Heart left ventricle (tissue), 16 donors: ENCODE measurements at regions not wholly inside any gene's neighbourhood (a gene's known extent, or its start where the extent isn't known, plus 50 kb on each side); places are given as distances from the start of the nearest gene placed in this dataset.

Experiments
- ATAC-seq, 4 donors: fragments of 200-7000 bp; cut with Tn5 transposase; one replicate each; pipeline ENCODE4 v1.9.1; 2020 to 2022; ENCODE audit warnings: moderate library complexity in 4 of 4, mild to moderate bottlenecking in 3 of 4, moderate number of reproducible peaks in 1 of 4
- DNase-seq, 5 donors: peaks; one replicate each; pipeline ENCODE4 v3.0.0-alpha.2; 2020
- H3K27ac ChIP-seq, 12 donors: fragments of 200-600 bp; sonication (generic) in 4 of 12; one replicate each; pipeline versions ENCODE4 v1.5.0 to v1.8.0; 2016 to 2022; ENCODE audit warnings: mild to moderate bottlenecking in 2 of 12
- H3K27me3 ChIP-seq, 9 donors: fragments of 200-600 bp; sonication (generic) in 2 of 9; one replicate each; pipeline versions ENCODE4 v1.5.1 to v1.8.0; 2016 to 2022; ENCODE audit warnings: mild to moderate bottlenecking in 3 of 9
- H3K36me3 ChIP-seq, 9 donors: fragments of 200-600 bp; sonication (generic) in 2 of 9; one replicate each; pipeline versions ENCODE4 v1.5.0 to v1.8.0; 2018 to 2022; ENCODE audit warnings: mild to moderate bottlenecking in 2 of 9
- H3K4me1 ChIP-seq, 12 donors: fragments of 200-600 bp; sonication (generic) in 4 of 12; one replicate each; pipeline versions ENCODE4 v1.5.0 to v1.8.0; 2016 to 2022; ENCODE audit warnings: mild to moderate bottlenecking in 3 of 12
- H3K4me3 ChIP-seq, 12 donors: fragments of 200-600 bp; sonication (generic) in 4 of 12; one replicate each; pipeline versions ENCODE4 v1.5.0 to v1.8.0; 2017 to 2022; ENCODE audit warnings: mild to moderate bottlenecking in 9 of 12, moderate library complexity in 4 of 12
- H3K9me3 ChIP-seq, 12 donors: fragments of 200-600 bp; sonication (generic) in 4 of 12; one replicate each; pipeline versions ENCODE4 v1.5.0 to v1.8.0; 2016 to 2022; ENCODE audit warnings: mild to moderate bottlenecking in 1 of 12
- POLR2A ChIP-seq, 2 donors: fragments of 450-650 bp; IDR thresholded peaks; one replicate each; pipeline ENCODE4 v1.6.1; 2017; ENCODE audit warnings: antibody characterized with exemption in 2 of 2, mild to moderate bottlenecking in 2 of 2, moderate library complexity in 2 of 2
- WGBS, 4 donors: extraction: QIAGEN DNeasy Blood & Tissue Kit in 2 of 4; methylation state at CpG; one replicate each; pipeline versions ENCODE4 v1.1.5 to v1.1.7; 2013 to 2018; 5-methylcytosine and 5-hydroxymethylcytosine counted together
- intact Hi-C, 10 donors: fragments of 100-400 bp; cut with DNase I; formaldehyde crosslinking; loops; one replicate each; pipeline versions ENCODE4 v1.11.1 to v1.14.2; 2022
- TF ChIP-seq, protein P1 (sequence below), 12 donors: fragments of 200-600 bp; sonication (generic) in 4 of 12; IDR thresholded peaks; one replicate each; pipeline versions ENCODE4 v1.5.0 to v1.8.0; 2018 to 2022; ENCODE audit warnings: antibody characterized with exemption in 12 of 12, mild to moderate bottlenecking in 5 of 12
- donor health status: ischemic (EF 13 %, LVEDD 7.1; RV severe dilation, severe dysfunction).
- donor health status: healthy with polysubstance abuse.
- donor health status: DM: no; HTN: yes; CAD: no.
- donor health status: DM: no; HTN: no; CAD: no.
- donor health status: ischemic (EF 25% LVEDD 6.9; RV normal size, moderate dysfunction).
- donor health status: ischemic (EF 25% LVEDD 5.7; RV mildly dilated, moderate dysfunction).
- donor health status: healthy.
- donor health status: DM: yes; HTN: yes; CAD: no.
- donor health status: ischemic (EF 35%, LVEDD 5.7; RV mildly dilated, moderate dysfunction).
- donor health status: nonischemic (EF 11% LVEDD 7.7; RV severe dilation, severe dysfunction).
- donor health status: DM: yes; HTN: yes; CAD: no.
- donor health status: PGD.
- donor health status: ischemic (EF 29% LVEDD 5.4; RV normal size, mild dysfunction).
- donor health status: nonischemic (EF 23%, LVEDD 6.1; RV moderate dilation, normal function).

DNA sequence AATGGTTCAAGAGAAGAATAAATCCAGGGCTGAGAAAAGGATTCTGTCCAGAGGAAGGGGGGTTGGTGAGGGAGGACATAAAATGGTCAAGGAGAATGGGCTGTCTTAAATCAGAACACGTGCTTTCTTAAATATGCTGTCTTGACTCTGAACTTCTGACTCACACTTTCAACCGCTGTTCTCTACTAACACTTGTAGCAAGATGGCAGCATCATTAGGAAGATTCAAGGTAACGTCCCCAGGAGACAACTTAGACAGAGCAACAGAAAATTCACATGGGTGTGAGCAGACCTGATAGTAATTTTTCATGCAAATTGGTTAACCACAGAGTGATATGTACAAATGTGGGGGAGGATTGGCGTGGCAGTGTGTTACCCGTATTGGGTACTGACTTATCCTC lies 126.8 kb upstream of the GALNT17 start:
- H3K36me3 ChIP-seq: no peaks in the 10 kb centered on the region
- DNase-seq: no peak
- no peak overlapping the region for H3K27ac ChIP-seq
- no peaks in the 10 kb centered on the region for H3K4me1 ChIP-seq
- ATAC-seq: no peak
- intact Hi-C loops: no loop called here
- WGBS, 4 donors: 63 to 69% (median 68%) methylated on average over 5 of the region's 5 CpGs
- H3K9me3 ChIP-seq: peaks cover 0 to 8% (median 0%) of the 10 kb centered on the region in 12 donors
- no peaks in the 10 kb centered on the region for H3K27me3 ChIP-seq
- no peak overlapping the region for H3K4me3 ChIP-seq
- TF ChIP-seq, protein P1, sequence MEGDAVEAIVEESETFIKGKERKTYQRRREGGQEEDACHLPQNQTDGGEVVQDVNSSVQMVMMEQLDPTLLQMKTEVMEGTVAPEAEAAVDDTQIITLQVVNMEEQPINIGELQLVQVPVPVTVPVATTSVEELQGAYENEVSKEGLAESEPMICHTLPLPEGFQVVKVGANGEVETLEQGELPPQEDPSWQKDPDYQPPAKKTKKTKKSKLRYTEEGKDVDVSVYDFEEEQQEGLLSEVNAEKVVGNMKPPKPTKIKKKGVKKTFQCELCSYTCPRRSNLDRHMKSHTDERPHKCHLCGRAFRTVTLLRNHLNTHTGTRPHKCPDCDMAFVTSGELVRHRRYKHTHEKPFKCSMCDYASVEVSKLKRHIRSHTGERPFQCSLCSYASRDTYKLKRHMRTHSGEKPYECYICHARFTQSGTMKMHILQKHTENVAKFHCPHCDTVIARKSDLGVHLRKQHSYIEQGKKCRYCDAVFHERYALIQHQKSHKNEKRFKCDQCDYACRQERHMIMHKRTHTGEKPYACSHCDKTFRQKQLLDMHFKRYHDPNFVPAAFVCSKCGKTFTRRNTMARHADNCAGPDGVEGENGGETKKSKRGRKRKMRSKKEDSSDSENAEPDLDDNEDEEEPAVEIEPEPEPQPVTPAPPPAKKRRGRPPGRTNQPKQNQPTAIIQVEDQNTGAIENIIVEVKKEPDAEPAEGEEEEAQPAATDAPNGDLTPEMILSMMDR (IDR thresholded peaks at IDR 0.05): no peak
- TF ChIP-seq POLR2A (IDR thresholded peaks at IDR 0.05): no peak

DNA sequence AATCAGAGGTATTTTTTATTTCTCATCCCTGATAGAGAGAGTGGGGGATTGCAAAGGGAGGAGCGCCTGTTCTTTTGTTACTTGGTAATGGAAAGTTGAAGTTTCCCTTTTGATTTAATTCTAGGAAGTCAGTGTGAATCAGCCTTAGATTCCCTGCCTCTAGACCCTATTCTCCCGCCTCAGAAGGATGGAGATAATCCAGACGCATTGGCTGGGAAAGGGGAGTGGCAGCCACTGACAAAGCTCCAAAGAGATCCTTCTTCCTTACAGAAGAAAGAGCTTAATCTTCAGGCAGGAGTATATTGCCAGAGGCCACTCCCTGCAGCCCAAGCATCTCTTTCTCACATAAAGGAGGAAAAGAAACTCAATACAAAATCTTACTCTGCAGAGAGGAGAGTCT lies 122.3 kb upstream of the GALNT17 start:
- H3K4me1 ChIP-seq: no peaks in the 10 kb centered on the region
- TF ChIP-seq, protein P1 (IDR thresholded peaks at IDR 0.05): no peak
- no peak for TF ChIP-seq POLR2A (IDR thresholded peaks at IDR 0.05)
- no peaks in the 10 kb centered on the region for H3K36me3 ChIP-seq
- DNase-seq: no peak
- intact Hi-C loops: no loop called here
- WGBS, 4 donors: 59 to 68% (median 64%) methylated on average over 3 of the region's 3 CpGs
- H3K27me3 ChIP-seq: peaks cover 0 to 8% (median 0%) of the 10 kb centered on the region in 9 donors
- ATAC-seq: no peak
- no peak overlapping the region for H3K27ac ChIP-seq
- peaks cover 0 to under 1% (median 0%) of the 10 kb centered on the region in 12 donors for H3K9me3 ChIP-seq
- no peak overlapping the region for H3K4me3 ChIP-seq

- DNase-seq: peak in 4 of 5 donors; percentile 10 to 48 (median 42)
- ATAC-seq: peak; percentile 27 to 80 (median 56)
- WGBS, 4 donors: 67 to 72% (median 69%) methylated on average over 17 of the region's 17 CpGs
- H3K4me1 ChIP-seq: no peaks in the 10 kb centered on the region
- no peaks in the 10 kb centered on the region for H3K36me3 ChIP-seq
- H3K4me3 ChIP-seq: no peak overlapping the region
- H3K27ac ChIP-seq: no peak overlapping the region
- TF ChIP-seq POLR2A (IDR thresholded peaks at IDR 0.05): no peak
- TF ChIP-seq, protein P1 (IDR thresholded peaks at IDR 0.05): no peak
- H3K27me3 ChIP-seq: peaks cover 0 to 8% (median 0%) of the 10 kb centered on the region in 9 donors
- intact Hi-C loops: no loop called here
- H3K9me3 ChIP-seq: no peaks in the 10 kb centered on the region
These were observed 116.6 kb upstream of the GALNT17 start for GRCh38 chr7:71015252-71015900.

DNA sequence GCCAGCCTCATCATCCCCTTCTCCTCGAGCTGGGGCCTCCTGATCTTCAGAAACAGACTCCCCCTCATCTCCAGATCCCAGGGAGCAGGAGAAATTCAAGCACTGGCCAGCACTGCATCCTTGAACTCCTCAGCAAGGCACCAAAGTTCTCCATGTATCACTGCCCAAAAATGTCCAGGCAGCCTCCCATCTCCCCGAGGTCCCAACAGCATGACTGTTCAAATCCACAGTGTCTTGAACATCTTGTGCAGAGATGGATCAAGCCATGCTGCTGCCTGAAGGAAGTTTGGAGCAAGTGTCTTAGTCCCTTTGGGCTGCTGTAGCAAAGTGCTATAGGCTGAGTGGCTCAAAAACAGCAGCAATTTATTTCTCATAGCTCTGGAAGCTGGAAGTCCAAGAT lies 115.5 kb upstream of the GALNT17 start:
- Histone ChIP-seq H3K27ac (no peak overlapping the region), H3K9me3 (no peaks in the 10 kb centered on the region), H3K27me3 (peaks cover 0 to 8% (median 0%) of the 10 kb centered on the region in 9 donors), H3K36me3 (no peaks in the 10 kb centered on the region), H3K4me3 (no peak overlapping the region), H3K4me1 (no peaks in the 10 kb centered on the region)
- intact Hi-C loops: no loop called here
- TF ChIP-seq, protein P1 (IDR thresholded peaks at IDR 0.05): no peak
- TF ChIP-seq POLR2A (IDR thresholded peaks at IDR 0.05): no peak
- DNase-seq (no peak), ATAC-seq (no peak)
- 58 to 75% (median 72%) methylated on average over 2 of the region's 2 CpGs for WGBS, 4 donors
